Progenitor cell of endocrine pancreas (in vitro differentiated cells): ENCODE measurements at regions not wholly inside any gene's neighbourhood (a gene's known extent, or its start where the extent isn't known, plus 50 kb on each side); places are given as distances from the start of the nearest gene placed in this dataset.

ENCODE experiments used
- DNase-seq: peaks from one replicate; pipeline ENCODE4 v3.0.0; 2021; ENCODE audit warnings: low spot score; ENCODE audit not compliant: unreplicated experiment
- H3K27ac Mint-ChIP-seq: 2 replicates; pipeline ENCODE4 v1.8.0; 2021; ENCODE audit warnings: mild to moderate bottlenecking, moderate library complexity, mixed read lengths
- H3K27me3 Mint-ChIP-seq: 2 replicates; pipeline ENCODE4 v1.8.0; 2021; ENCODE audit warnings: mixed read lengths
- H3K36me3 Mint-ChIP-seq: 2 replicates; pipeline ENCODE4 v1.8.0; 2022; ENCODE audit warnings: mixed read lengths; ENCODE audit not compliant: insufficient read depth
- H3K4me1 Mint-ChIP-seq: 2 replicates; pipeline ENCODE4 v1.8.0; 2021; ENCODE audit warnings: low read depth, mixed read lengths
- H3K4me3 Mint-ChIP-seq: 2 replicates; pipeline ENCODE4 v1.8.0; 2021; ENCODE audit warnings: low read depth, mild to moderate bottlenecking, moderate library complexity, mixed read lengths
- H3K9me3 Mint-ChIP-seq: 2 replicates; pipeline ENCODE4 v1.8.0; 2021; ENCODE audit warnings: low read depth, mixed read lengths
- CTCF ChIP-seq: fragments of 200-600 bp; sonication (generic); IDR thresholded peaks from one replicate; pipeline ENCODE4 v1.5.0; 2021; ENCODE audit warnings: antibody characterized with exemption, mild to moderate bottlenecking; ENCODE audit not compliant: unreplicated experiment

- Mint-ChIP-seq H3K27me3 (no peaks in the 10 kb centered on the region), H3K9me3 (no peaks in the 10 kb centered on the region), H3K36me3 (no peaks in the 10 kb centered on the region), H3K4me3 (no peak overlapping the region), H3K27ac (no peak overlapping the region), H3K4me1 (no peaks in the 10 kb centered on the region)
- DNase-seq: no peak
- no peak for TF ChIP-seq CTCF
Measured at GRCh38 chr1:175875556-175875955, 132.2 kb upstream of the TNR start.

- no peaks in the 10 kb centered on the region for H3K4me1 Mint-ChIP-seq
- no peaks in the 10 kb centered on the region for H3K9me3 Mint-ChIP-seq
- no peak overlapping the region for H3K4me3 Mint-ChIP-seq
- no peaks in the 10 kb centered on the region for H3K27me3 Mint-ChIP-seq
- no peak overlapping the region for H3K27ac Mint-ChIP-seq
- TF ChIP-seq CTCF: no peak
- no peaks in the 10 kb centered on the region for H3K36me3 Mint-ChIP-seq
- DNase-seq: no peak
Measured at GRCh38 chr1:175874081-175874480, 130.7 kb upstream of the TNR start.

GRCh38 chr1:175873290-175873935, 130.0 kb upstream of the TNR start:
- no peaks in the 10 kb centered on the region for H3K9me3 Mint-ChIP-seq
- DNase-seq: no peak
- H3K36me3 Mint-ChIP-seq: no peaks in the 10 kb centered on the region
- H3K4me1 Mint-ChIP-seq: no peaks in the 10 kb centered on the region
- H3K4me3 Mint-ChIP-seq: no peak overlapping the region
- no peaks in the 10 kb centered on the region for H3K27me3 Mint-ChIP-seq
- no peak for TF ChIP-seq CTCF
- no peak overlapping the region for H3K27ac Mint-ChIP-seq

- Mint-ChIP-seq H3K4me1 (no peaks in the 10 kb centered on the region), H3K36me3 (no peaks in the 10 kb centered on the region), H3K27me3 (no peaks in the 10 kb centered on the region), H3K27ac (no peak overlapping the region), H3K9me3 (no peaks in the 10 kb centered on the region), H3K4me3 (no peak overlapping the region)
- no peak for TF ChIP-seq CTCF
- no peak for DNase-seq
Measured at GRCh38 chr1:175872588-175872987, 129.2 kb upstream of the TNR start.

GRCh38 chr1:175871647-175872046, 128.3 kb upstream of the TNR start:
- DNase-seq: no peak
- Mint-ChIP-seq H3K4me1 (no peaks in the 10 kb centered on the region), H3K9me3 (no peaks in the 10 kb centered on the region), H3K36me3 (no peaks in the 10 kb centered on the region), H3K27me3 (no peaks in the 10 kb centered on the region), H3K27ac (no peak overlapping the region), H3K4me3 (no peak overlapping the region)
- TF ChIP-seq CTCF: no peak
